GM19239 (cell line): ENCODE measurements at regions not wholly inside any gene's neighbourhood (a gene's known extent, or its start where the extent isn't known, plus 50 kb on each side); places are given as distances from the start of the nearest gene placed in this dataset.

ENCODE experiments used
- DNase-seq: peaks from one replicate; pipeline ENCODE4 v3.0.0; 2011; ENCODE audit warnings: low spot score; ENCODE audit not compliant: insufficient read length
- FAIRE-seq: peaks from 2 replicates; lab custom pipeline; 2011; peaks lifted over from hg19 to GRCh38; lab: Jason Lieb, UNC

- no peak for FAIRE-seq
These were observed 52.1 kb upstream of the IQSEC1 start for GRCh38 chr3:13125092-13126015.

GRCh38 chr3:13124631-13125030 lies 51.4 kb upstream of the IQSEC1 start:
- FAIRE-seq, result no peak

More at GRCh38 chr3:13125092-13126015, 52.1 kb upstream of the IQSEC1 start:
- DNase-seq, result no peak

GRCh38 chr3:13123765-13124164 lies 50.5 kb upstream of the IQSEC1 start:
- DNase-seq, result no peak

More at GRCh38 chr3:13124631-13125030, 51.4 kb upstream of the IQSEC1 start:
- no peak for DNase-seq

GRCh38 chr3:13123013-13123654 lies 49.9 kb upstream of the IQSEC1 start:
- DNase-seq (no peak), FAIRE-seq (no peak)

More at GRCh38 chr3:13123765-13124164, 50.5 kb upstream of the IQSEC1 start:
- FAIRE-seq, result no peak
